Activated effector memory CD4-positive, alpha-beta T cell treated with Interleukin-2 at 50 U/mL for 16 hours (primary cell): ENCODE measurements at regions not wholly inside any gene's neighbourhood (a gene's known extent, or its start where the extent isn't known, plus 50 kb on each side); places are given as distances from the start of the nearest gene placed in this dataset.

Experiments used
- DNase-seq: peaks from one replicate; pipeline ENCODE4 v3.0.0-alpha.2; 2020

- no peak for DNase-seq
Observed at GRCh38 chr5:67281874-67282273, 85.3 kb upstream of the CD180 start.

- no peak for DNase-seq
Observed at GRCh38 chr5:67273689-67274356, 77.2 kb upstream of the CD180 start.

- no peak for DNase-seq
Observed at GRCh38 chr5:67272453-67273130, 76.0 kb upstream of the CD180 start.

- DNase-seq = no peak
Observed at GRCh38 chr5:67268231-67269021, 71.8 kb upstream of the CD180 start.

GRCh38 chr5:67267512-67268216 lies 71.1 kb upstream of the CD180 start:
- DNase-seq = no peak

- no peak for DNase-seq
Observed at GRCh38 chr5:67266654-67267350, 70.2 kb upstream of the CD180 start.

- no peak for DNase-seq
Observed at GRCh38 chr5:67265951-67266350, 69.4 kb upstream of the CD180 start.

DNA sequence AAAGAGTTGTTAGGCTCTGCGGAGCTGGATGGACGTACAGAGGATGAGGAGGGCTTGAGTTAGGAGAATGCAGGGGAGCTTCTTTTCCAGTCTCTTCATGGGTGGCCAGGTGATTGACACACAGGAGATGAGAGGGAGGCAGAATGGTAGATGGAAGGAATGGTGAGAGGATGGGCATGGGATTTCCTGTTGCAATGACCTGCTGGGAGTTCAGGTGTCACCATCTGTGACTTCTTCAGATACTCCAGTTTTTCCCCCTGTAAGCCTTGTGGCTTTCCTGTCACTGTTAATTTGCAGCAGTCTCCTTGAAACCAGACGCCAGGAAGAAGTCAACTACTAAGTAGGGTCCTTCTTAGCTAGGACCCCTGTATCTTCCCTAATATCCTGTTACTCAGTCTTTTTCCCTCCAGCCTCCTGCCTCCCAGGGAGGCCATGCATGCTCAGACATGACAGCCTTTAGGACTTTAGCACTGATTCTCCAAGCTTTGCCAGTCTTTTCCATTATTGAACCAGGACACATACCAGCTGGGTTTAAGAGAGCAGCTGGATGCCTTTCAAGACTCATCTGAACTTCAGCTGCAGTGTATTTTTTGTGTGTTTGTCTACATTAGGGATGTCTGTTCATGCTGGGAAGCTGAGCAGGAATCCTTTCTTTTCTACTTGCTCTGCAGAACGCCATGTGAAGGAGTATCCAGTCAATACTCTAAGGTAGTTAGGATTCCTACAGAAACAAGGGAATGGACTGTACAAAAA lies 67.2 kb upstream of the CD180 start:
- no peak for DNase-seq

- no peak for DNase-seq
Observed at GRCh38 chr5:67262956-67263355, 66.4 kb upstream of the CD180 start.

GRCh38 chr5:67262206-67262605 lies 65.6 kb upstream of the CD180 start:
- no peak for DNase-seq

DNA sequence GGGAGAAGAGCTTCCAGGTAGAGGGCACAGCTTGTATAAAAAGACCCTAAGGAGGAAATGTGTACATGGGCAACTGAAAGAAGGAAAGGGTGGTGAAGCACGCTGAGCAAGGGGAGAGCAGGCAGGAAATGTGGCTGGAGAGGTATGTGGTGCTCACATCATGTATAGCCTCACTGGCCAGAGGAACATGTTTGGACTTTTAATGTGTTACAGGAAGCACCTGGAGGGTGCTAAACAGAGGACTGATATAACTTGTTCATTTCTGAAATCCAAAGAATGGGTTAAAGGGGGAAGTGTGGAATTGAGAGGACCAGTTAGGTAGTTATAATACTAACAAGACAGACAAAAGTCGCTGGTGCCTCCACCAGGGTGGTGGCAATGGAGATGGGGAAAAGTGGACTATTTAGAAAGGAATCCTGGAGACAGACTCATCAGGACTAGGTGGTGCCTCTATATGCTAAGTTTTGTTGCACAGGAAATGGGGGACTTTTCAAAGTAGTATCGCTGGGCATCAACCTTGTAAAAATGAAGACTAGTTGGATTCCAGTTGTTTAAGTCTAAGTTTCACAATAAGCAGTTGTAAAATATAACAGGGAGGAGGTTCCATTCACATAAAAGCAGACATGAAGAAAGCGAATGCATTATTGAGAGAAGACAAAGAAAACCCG lies 63.1 kb upstream of the CD180 start:
- no peak for DNase-seq

GRCh38 chr5:67257500-67257899 lies 60.9 kb upstream of the CD180 start:
- no peak for DNase-seq

- DNase-seq = no peak
Observed at GRCh38 chr5:67257077-67257476, 60.5 kb upstream of the CD180 start.

- DNase-seq = no peak
Observed at GRCh38 chr5:67255881-67256280, 59.3 kb upstream of the CD180 start.

DNA sequence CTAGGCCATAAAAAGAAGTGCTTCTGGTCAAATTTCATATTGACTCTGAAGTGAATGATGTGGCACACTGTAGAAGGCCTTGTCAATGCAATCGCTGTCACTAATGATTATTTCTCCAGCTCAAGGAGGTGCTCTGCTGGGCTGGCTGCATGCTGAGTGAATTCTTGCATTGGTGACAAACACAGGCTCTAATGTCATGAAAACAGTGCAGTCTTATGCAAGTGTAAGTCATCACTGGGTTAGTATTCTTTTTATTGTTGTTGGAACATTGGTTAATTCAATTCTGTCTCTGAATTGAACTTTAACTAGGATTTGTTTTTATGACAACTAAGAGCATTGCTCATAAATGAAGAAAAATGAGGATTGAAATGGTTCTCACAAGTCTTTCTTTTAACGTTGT lies 57.3 kb upstream of the CD180 start:
- no peak for DNase-seq

GRCh38 chr5:67249590-67249895 lies 52.9 kb upstream of the CD180 start:
- no peak for DNase-seq

GRCh38 chr5:67248703-67249589 lies 52.3 kb upstream of the CD180 start:
- no peak for DNase-seq

DNA sequence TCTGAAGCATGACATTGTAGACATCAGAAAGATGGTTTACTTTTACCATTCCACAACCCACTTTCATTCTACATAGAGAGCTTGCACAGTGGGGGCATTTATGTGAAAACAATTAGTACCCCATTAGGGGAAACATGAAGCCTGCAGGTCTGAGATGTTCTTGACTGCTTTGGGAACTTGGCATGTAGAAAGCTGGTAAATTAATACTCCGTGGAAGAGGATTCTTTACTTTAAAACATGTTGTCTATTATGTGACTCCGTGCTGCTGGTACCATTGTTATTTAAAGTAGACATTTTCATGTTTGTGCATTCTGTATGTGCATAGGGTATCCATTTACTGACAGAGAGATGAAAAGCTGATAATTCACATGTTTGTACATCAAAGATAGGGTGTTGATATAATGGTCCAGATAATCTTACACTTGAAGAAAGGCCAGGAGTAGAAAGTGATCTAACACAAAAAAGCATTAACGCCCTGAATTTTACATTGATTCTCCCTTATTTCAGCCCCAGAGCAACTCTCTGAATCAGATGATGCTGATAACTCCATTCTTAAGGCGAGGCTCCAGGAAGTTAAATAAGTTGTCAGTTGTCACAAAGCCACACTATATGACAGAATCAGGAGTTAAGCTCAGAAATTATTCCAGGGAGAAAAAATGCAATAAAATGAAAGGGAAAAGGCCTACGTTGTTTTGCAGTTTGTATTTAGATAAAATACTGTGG lies 50.1 kb upstream of the CD180 start:
- no peak for DNase-seq
